T-cell (primary cell): ENCODE measurements at regions not wholly inside any gene's neighbourhood (a gene's known extent, or its start where the extent isn't known, plus 50 kb on each side); places are given as distances from the start of the nearest gene placed in this dataset.

Source experiments
- ATAC-seq, 4 experiments: fragments of 200-7000 bp in 3 of 4; fragments of 150-1000 bp in 1 of 4; cut with Tn5 transposase; replicated peaks in 1 of 4; 1 replicate in 3 of 4; 2 replicates in 1 of 4; pipeline ENCODE4 v1.10.0; 2021; ENCODE audit warnings: moderate library complexity in 3 of 4, mild to moderate bottlenecking in 2 of 4, moderate number of reproducible peaks in 1 of 4
- CTCF ChIA-PET, 2 donors: fragments of 300-600 bp; sonication (Branson Sonifier 250); formaldehyde crosslinking; loops; one replicate each; lab custom pipeline; 2022; ENCODE audit warnings: antibody characterized with exemption in 2 of 2; lab: Charles Lee
- POLR2A ChIA-PET, 2 donors: fragments of 300-600 bp; sonication (Branson Sonifier 250); formaldehyde crosslinking; loops; one replicate each; lab custom pipeline; 2022; ENCODE audit warnings: antibody characterized with exemption in 2 of 2; lab: Charles Lee
- DNase-seq, 35 experiments: peaks; one replicate each; pipeline versions ENCODE4 v3.0.0 to v3.0.0-alpha.2; 2013 to 2023
- H3K27ac ChIP-seq: one replicate; pipeline ENCODE4 v1.5.1; 2013; ENCODE audit warnings: low read length
- H3K27me3 ChIP-seq, 2 experiments: replicated peaks in 1 of 2; 1 replicate in 1 of 2; 2 replicates in 1 of 2; pipeline versions ENCODE4 v1.6.1 to v1.7.0; 2013; ENCODE audit warnings: low read length in 1 of 2, mixed read lengths in 1 of 2; ENCODE audit not compliant: control insufficient read depth in 2 of 2, insufficient read depth in 2 of 2; ENCODE audit errors: extremely low read depth in 1 of 2
- H3K36me3 ChIP-seq, 2 donors: 1 replicate in 1 of 2; 2 replicates in 1 of 2; pipeline versions ENCODE4 v1.6.1 to v1.7.0; 2013; ENCODE audit warnings: low read length in 1 of 2; ENCODE audit not compliant: control insufficient read depth in 2 of 2, insufficient read depth in 1 of 2; ENCODE audit errors: extremely low read depth in 1 of 2
- H3K4me1 ChIP-seq, 2 experiments: 1 replicate in 1 of 2; 2 replicates in 1 of 2; pipeline versions ENCODE4 v1.6.1 to v1.7.0; 2013; ENCODE audit warnings: low read length in 2 of 2, mixed read lengths in 1 of 2; ENCODE audit not compliant: insufficient read depth in 2 of 2, control insufficient read depth in 1 of 2; ENCODE audit errors: extremely low read depth in 1 of 2
- H3K4me3 ChIP-seq, 2 donors: 1 replicate in 1 of 2; 2 replicates in 1 of 2; pipeline versions ENCODE4 v1.5.1 to v1.7.0; 2013; ENCODE audit warnings: mild to moderate bottlenecking in 2 of 2, low read length in 1 of 2, moderate library complexity in 1 of 2; ENCODE audit not compliant: control insufficient read depth in 1 of 2; ENCODE audit errors: extremely low read depth in 1 of 2
- H3K9me3 ChIP-seq: 2 replicates; pipeline ENCODE4 v1.7.0; 2013
- H3K27ac Mint-ChIP-seq, 2 donors: one replicate each; pipeline ENCODE4 v1.8.0; 2020 to 2021; ENCODE audit warnings: mild to moderate bottlenecking in 2 of 2, mixed read lengths in 2 of 2
- H3K27me3 Mint-ChIP-seq, 2 donors: one replicate each; pipeline ENCODE4 v1.8.0; 2021 to 2022; ENCODE audit warnings: mixed read lengths in 2 of 2
- H3K36me3 Mint-ChIP-seq: one replicate; pipeline ENCODE4 v1.8.0; 2021; ENCODE audit warnings: mixed read lengths
- H3K4me1 Mint-ChIP-seq, 3 donors: one replicate each; pipeline ENCODE4 v1.8.0; 2020 to 2022; ENCODE audit warnings: mixed read lengths in 3 of 3, mild to moderate bottlenecking in 1 of 3
- H3K4me3 Mint-ChIP-seq, 3 donors: one replicate each; pipeline ENCODE4 v1.8.0; 2020 to 2022; ENCODE audit warnings: mild to moderate bottlenecking in 3 of 3, mixed read lengths in 3 of 3, moderate library complexity in 3 of 3
- H3K9me3 Mint-ChIP-seq, 3 donors: one replicate each; pipeline ENCODE4 v1.8.0; 2020 to 2022; ENCODE audit warnings: mixed read lengths in 3 of 3
- WGBS: methylation state at CpG from one replicate; pipeline ENCODE4 v1.1.5; 2013; ENCODE audit warnings: missing lambda C conversion rate; ENCODE audit not compliant: insufficient coverage; 5-methylcytosine and 5-hydroxymethylcytosine counted together

DNA sequence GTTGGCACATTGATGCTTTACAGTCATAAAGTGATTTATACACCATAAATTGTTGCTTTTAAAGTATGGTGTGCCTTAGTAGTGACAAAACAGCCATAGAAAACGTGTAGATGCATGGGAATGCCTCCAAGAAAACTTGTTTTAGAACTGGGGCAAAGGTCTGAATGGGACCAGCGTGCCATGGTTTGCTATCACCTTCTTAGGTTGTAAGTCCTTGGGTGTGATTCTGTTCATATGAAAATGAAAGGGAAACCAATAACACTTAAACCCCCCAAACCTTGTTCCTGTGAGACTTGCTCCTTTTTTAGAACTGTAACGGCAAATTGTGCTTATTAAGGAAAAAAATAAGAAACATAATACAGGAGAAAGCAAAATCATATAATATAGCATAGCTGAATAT is 603.3 kb upstream of the SLITRK6 start:
- no peak overlapping the region for H3K4me3 ChIP-seq
- no peaks in the 10 kb centered on the region for H3K9me3 ChIP-seq
- peaks cover 4 to 16% (median 8%) of the 10 kb centered on the region in 3 donors for H3K9me3 Mint-ChIP-seq
- ATAC-seq, result no peak
- WGBS, result no CpG with 5 or more reads among the region's 3 CpGs
- no peaks in the 10 kb centered on the region for H3K4me1 ChIP-seq
- no peak overlapping the region for H3K27ac Mint-ChIP-seq
- H3K27me3 ChIP-seq, result no peaks in the 10 kb centered on the region
- no peaks in the 10 kb centered on the region for H3K36me3 Mint-ChIP-seq
- no peaks in the 10 kb centered on the region for H3K27me3 Mint-ChIP-seq
- no peak overlapping the region for H3K27ac ChIP-seq
- ChIA-PET CTCF (no interaction called here), POLR2A (no interaction called here)
- no peaks in the 10 kb centered on the region for H3K36me3 ChIP-seq
- H3K4me1 Mint-ChIP-seq, result no peaks in the 10 kb centered on the region
- no peak overlapping the region for H3K4me3 Mint-ChIP-seq
- no peak for DNase-seq

DNA sequence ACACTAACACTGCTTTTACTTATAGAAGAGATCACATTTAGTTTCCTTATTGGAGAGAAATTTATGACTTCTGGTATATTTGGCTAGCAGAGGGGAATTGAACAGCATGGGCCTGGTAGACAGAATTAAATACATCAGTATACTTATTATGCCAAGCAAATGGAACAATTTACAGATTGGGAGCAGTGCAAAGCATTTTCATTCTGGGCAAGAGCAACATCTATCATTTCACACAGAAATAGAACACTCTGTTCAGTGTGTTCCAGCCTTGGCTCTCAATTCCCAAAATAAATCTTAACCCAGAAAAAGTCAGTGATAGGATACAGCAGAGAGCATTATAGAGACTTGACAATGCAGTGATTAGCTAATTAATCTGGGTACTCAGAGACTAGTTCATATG is 604.0 kb upstream of the SLITRK6 start:
- H3K9me3 ChIP-seq, result no peaks in the 10 kb centered on the region
- no peak overlapping the region for H3K4me3 Mint-ChIP-seq
- H3K27ac ChIP-seq, result no peak overlapping the region
- H3K9me3 Mint-ChIP-seq, result peaks cover 9 to 21% (median 12%) of the 10 kb centered on the region in 3 donors
- DNase-seq, result no peak
- no peaks in the 10 kb centered on the region for H3K4me1 Mint-ChIP-seq
- no peaks in the 10 kb centered on the region for H3K36me3 ChIP-seq
- no peak overlapping the region for H3K27ac Mint-ChIP-seq
- ChIA-PET POLR2A (no interaction called here), CTCF (no interaction called here)
- H3K27me3 ChIP-seq, result no peaks in the 10 kb centered on the region
- no peaks in the 10 kb centered on the region for H3K4me1 ChIP-seq
- no peaks in the 10 kb centered on the region for H3K36me3 Mint-ChIP-seq
- H3K27me3 Mint-ChIP-seq, result no peaks in the 10 kb centered on the region
- H3K4me3 ChIP-seq, result no peak overlapping the region
- no peak for ATAC-seq

DNA sequence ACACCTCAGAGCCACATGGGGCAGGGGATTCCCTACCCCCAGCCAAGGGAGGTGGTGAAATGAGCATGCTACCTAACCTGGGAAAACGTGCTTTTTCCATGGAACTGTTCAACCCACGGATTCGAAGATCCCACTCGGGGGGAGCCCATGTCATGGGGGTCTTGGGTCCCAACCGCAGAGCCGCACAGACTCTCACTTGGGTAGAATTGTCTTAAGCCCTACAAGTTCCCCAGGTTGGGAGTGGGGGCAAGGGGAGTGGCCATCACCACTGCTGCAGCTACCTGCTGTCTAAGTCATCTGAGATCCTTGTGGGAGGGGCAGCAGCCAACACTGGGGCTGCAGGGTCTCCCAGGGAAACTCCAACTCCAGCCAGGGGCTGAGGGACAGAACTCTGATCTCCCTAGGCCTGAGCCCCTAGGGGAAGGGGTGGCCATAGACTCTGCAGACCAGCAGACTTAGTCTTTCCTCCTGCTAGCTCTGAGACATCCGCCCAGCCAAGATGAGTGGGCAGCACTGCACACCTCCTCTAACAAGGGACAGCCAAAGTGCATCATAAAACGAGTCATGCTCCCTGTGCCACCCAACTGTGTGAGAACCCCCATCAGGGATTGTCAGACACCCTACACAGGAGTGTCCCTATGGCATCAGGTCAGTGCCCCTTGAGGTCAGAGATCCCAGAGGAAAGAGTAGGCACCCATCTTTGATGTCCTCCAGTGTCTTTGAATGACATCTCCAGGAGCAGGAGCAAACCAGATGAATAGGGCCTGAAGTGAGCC is 610.4 kb upstream of the SLITRK6 start:
- Histone ChIP-seq H3K27ac (no peak overlapping the region), H3K36me3 (no peaks in the 10 kb centered on the region), H3K4me3 (no peak overlapping the region), H3K4me1 (no peaks in the 10 kb centered on the region), H3K9me3 (no peaks in the 10 kb centered on the region), H3K27me3 (no peaks in the 10 kb centered on the region)
- H3K4me1 Mint-ChIP-seq, result no peaks in the 10 kb centered on the region
- H3K27ac Mint-ChIP-seq, result no peak overlapping the region
- no peaks in the 10 kb centered on the region for H3K36me3 Mint-ChIP-seq
- H3K27me3 Mint-ChIP-seq, result no peaks in the 10 kb centered on the region
- CTCF ChIA-PET, result no interaction called here
- POLR2A ChIA-PET, result no interaction called here
- DNase-seq (no peak), ATAC-seq (no peak)
- WGBS, result 73% methylated on average over 2 of the region's 8 CpGs
- H3K9me3 Mint-ChIP-seq, result peaks cover 16 to 19% (median 16%) of the 10 kb centered on the region in 3 donors
- no peak overlapping the region for H3K4me3 Mint-ChIP-seq

DNA sequence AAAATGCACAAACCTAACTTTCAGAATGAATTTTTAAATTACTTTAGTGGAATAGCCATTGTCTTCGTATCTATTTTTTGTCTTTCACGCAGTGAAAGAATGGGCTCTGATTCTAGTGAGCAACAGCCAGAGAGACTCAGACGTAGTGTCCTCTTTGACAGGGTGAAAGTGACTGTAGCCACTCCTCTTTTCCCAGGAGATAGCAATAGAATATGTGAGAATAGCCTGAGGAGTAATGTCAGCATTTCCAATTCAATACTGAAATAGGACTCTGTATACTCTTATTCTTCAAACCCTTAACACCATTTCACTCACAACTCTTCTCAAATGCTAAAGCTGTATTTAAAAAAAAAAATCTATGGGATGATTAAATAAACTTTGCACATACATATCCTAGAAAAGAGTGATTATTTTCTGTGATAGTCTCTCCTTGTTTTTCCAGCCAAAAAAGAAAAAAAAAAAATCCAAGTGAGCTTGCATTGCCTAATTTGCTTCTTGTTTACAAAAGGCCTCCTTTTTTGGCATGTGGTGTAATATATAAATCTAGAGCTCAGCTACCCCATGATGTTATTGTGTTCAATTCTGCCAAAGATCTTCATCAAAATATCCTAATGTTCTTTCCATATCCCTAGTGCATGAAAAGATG is 626.1 kb upstream of the SLITRK6 start:
- DNase-seq (no peak), ATAC-seq (no peak)
- H3K9me3 ChIP-seq, result no peaks in the 10 kb centered on the region
- H3K4me3 ChIP-seq, result no peak overlapping the region
- WGBS, result no CpG with 5 or more reads among the region's 3 CpGs
- no peaks in the 10 kb centered on the region for H3K4me1 ChIP-seq
- Mint-ChIP-seq H3K4me3 (no peak overlapping the region), H3K36me3 (no peaks in the 10 kb centered on the region), H3K9me3 (peaks cover 15 to 22% (median 17%) of the 10 kb centered on the region in 3 donors), H3K27me3 (no peaks in the 10 kb centered on the region), H3K27ac (no peak overlapping the region), H3K4me1 (no peaks in the 10 kb centered on the region)
- ChIA-PET CTCF (no interaction called here), POLR2A (no interaction called here)
- no peaks in the 10 kb centered on the region for H3K27me3 ChIP-seq
- H3K27ac ChIP-seq, result no peak overlapping the region
- no peaks in the 10 kb centered on the region for H3K36me3 ChIP-seq

DNA sequence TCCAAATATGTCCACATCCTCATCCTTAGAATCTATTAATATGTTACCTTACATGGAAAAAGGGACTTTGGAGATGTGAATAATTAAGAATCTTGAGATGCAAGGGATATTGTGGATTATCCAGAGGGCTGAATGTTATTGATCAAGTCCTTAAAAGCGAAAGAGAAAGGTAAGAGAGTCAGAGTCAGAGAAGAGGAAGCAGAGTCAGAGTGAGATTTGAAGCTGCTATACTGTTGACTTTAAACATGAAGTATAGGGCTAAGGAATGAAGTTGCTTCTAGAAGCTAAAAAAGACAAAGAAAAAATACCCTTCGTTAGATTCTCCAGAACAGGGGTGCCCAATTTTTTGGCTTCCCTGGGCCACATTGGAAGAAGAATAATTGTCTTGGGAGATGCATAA is 627.2 kb upstream of the SLITRK6 start:
- Mint-ChIP-seq H3K27me3 (no peaks in the 10 kb centered on the region), H3K9me3 (peaks cover 7 to 13% (median 12%) of the 10 kb centered on the region in 3 donors), H3K4me3 (no peak overlapping the region), H3K4me1 (no peaks in the 10 kb centered on the region), H3K36me3 (no peaks in the 10 kb centered on the region), H3K27ac (no peak overlapping the region)
- ChIA-PET POLR2A (no interaction called here), CTCF (interaction anchor here in 1 of 2 donors (0.7 kb wide), 1 partner anchor 237 kb away, joined by 3 read pairs; no protein-coding TSS in a partner anchor)
- Histone ChIP-seq H3K9me3 (no peaks in the 10 kb centered on the region), H3K4me3 (no peak overlapping the region), H3K27me3 (no peaks in the 10 kb centered on the region), H3K36me3 (no peaks in the 10 kb centered on the region), H3K4me1 (no peaks in the 10 kb centered on the region), H3K27ac (no peak overlapping the region)
- 100% methylated on average over 1 of the region's 2 CpGs for WGBS
- ATAC-seq (no peak), DNase-seq (no peak)

DNA sequence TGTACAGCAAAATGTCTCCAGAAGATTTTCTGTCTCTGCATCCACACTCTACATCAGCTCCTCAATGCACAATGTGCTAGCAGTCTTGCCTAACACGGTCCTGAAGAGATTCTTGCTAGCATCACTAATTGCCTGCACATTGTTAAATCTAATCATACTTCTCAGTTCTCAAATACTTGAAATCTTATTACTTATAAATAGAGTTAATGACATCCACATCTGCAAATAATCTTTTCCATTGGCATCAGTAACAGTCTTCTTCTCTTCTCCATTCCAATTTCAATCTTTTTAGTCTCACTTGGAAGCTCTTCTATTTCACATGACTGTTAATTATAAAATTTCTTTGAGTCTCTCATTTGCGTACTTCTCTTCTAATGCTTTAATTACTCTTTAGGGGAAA is 630.5 kb upstream of the SLITRK6 start:
- Histone ChIP-seq H3K4me1 (no peaks in the 10 kb centered on the region), H3K36me3 (no peaks in the 10 kb centered on the region), H3K9me3 (no peaks in the 10 kb centered on the region), H3K27ac (no peak overlapping the region), H3K4me3 (no peak overlapping the region), H3K27me3 (no peaks in the 10 kb centered on the region)
- ATAC-seq (no peak), DNase-seq (no peak)
- Mint-ChIP-seq H3K27me3 (no peaks in the 10 kb centered on the region), H3K36me3 (no peaks in the 10 kb centered on the region), H3K9me3 (peaks cover 7 to 15% (median 8%) of the 10 kb centered on the region in 3 donors), H3K4me3 (no peak overlapping the region), H3K4me1 (no peaks in the 10 kb centered on the region), H3K27ac (no peak overlapping the region)
- CTCF ChIA-PET, result no interaction called here
- WGBS, result no CpG with 5 or more reads among the region's 2 CpGs
- POLR2A ChIA-PET, result no interaction called here
